Left renal pelvis (tissue), 4 donors: ENCODE measurements at regions not wholly inside any gene's neighbourhood (a gene's known extent, or its start where the extent isn't known, plus 50 kb on each side); places are given as distances from the start of the nearest gene placed in this dataset.

ENCODE experiments used
- DNase-seq, 4 donors: peaks; one replicate each; pipeline ENCODE4 v3.0.0-alpha.2; 2013; ENCODE audit warnings: low read depth in 4 of 4, low spot score in 3 of 4

GRCh38 chr2:11012131-11012693 lies 100.5 kb downstream of the KCNF1 start:
- no peak for DNase-seq

DNA sequence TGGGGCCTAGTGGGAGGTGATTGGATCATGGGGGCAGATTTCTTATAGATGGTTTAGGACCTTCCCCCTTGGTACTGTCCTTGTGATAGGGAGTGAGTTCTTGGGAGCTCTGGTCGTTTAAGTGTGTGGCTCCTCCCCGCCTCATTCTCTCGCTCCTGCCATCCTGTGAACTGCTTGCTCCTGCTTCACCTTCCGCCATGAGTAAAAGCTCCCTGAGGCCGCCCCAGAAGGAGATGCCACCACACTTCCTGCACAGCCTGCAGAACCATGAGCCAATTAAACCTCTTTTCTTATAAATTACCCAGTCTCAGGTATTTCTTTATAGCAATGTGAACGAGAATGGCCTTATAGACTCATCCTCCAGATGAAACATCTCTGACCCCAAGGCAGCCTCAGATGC lies 101.5 kb downstream of the KCNF1 start:
- no peak for DNase-seq

DNA sequence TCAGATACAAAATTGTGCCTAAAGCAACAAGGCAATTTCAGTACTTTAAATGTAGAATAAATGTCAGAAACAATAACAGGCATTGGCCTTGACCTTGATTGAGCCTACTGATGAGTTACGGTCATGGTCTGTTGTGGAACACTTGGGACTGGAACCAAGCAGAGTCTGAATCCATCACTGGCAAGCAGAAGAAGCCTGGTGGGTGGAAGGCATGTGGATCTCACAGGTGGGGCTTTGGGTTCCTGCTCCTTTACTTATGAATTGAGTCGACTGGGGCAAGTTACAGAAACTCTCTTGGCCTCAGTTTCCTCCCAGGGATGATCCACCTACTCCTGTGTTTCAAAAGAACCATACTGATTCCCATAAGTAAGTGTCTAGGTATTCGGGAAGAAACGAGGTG lies 102.3 kb downstream of the KCNF1 start:
- no peak for DNase-seq

DNA sequence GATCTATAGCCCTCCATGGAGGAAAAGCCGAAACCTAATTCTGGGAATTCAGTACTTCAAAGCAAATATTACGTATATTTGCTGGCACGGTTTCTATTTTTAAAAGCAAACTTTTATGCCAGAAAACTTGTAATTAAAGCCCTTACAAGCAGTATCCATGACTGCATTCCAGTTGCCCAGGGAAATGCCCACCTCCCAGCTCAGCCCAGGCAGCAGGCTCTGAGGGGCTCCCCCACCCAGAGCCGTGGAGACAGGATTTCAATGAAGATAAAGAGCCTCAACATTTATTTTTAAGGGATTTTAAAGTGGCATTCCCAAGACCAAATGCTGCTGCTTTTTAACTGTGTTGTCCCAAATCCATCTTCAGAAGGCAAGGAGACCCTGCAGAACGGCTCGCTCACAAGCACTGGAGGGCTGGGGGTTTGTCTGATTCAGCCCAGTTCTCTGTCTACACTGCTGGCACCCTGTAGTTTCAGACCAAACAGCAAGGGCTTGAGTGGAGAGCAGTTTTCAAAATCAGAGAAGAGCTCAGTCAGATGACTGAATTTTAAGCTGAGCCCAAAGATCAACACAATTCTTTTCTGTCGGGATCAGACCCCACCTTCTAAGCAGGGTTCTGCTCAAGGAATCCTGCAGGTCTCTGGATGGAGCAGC lies 105.1 kb downstream of the KCNF1 start:
- DNase-seq, result no peak

- no peak for DNase-seq
Measured at GRCh38 chr2:11017921-11018320, 106.2 kb downstream of the KCNF1 start.

GRCh38 chr2:11018651-11019185 lies 107.0 kb downstream of the KCNF1 start:
- no peak for DNase-seq

- DNase-seq, result no peak
Measured at GRCh38 chr2:11019614-11020013, 107.9 kb downstream of the KCNF1 start.

DNA sequence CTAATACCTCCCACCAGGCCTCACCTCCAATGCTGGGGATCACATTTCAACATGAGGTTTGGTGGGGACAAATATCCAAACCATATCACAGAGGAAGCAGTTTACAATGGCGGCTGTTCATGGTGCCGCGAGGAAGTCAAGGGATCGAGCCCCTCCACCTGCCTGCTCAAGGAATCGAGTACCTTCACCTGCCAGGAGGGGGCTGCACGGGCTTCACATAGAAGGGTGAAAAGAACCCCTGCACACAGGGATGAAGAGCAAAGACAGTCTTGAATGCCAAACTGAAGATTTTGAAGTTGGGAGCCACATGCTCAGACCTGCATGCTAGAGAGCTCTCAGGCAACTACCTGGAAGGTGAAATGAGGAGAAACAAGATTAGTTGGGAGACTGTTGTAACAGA lies 110.3 kb downstream of the KCNF1 start:
- no peak for DNase-seq

GRCh38 chr2:11022591-11023273 lies 111.0 kb downstream of the KCNF1 start:
- DNase-seq, result no peak

DNA sequence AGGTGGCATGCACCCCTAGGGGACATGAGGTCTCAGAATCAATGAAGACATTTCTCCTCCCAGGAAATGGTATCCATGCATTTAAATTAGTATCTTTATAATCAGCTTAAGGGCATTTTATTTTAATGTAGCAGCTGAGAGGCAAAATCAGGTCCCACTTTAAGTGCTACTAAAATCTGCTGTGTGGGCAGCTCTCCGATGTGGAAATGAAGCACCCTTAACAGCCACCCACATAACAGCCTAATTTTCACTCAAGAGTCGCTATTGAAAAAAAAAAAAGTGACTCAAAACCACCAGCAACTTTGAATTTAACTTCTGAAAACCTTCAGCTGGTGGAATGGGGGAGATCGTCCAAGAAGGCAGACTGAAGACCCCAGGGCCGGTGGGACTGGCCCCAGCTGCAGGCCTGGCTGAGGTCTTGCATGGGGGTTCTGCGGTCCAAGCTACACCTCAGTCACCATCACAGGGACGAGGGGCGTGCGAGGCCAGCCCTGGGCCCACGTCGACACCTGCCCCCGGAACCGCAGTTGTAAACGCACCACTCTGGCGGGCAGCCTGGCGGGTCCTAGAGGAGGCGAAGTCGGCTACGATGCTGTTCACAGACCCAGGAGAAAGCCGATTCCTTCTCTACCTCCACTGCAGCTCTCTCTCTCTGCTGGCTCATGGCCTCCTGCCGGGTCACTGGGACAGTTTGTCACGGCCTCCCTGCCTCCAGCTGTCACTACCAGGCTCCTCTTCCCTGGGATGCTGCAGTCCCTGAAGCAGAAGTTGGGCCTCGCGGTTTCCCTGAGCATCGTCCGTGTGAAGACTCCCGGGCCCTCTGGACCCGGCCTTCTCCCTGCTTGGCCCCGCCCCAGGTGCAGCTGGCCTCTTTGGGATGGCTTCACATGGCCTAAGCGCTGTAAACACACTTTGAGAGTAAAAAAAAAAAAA lies 111.9 kb downstream of the KCNF1 start:
- no peak for DNase-seq

- DNase-seq, result peak; percentile 6 to 27 (median 18)
Measured at GRCh38 chr2:11024259-11024645, 112.5 kb downstream of the KCNF1 start.

- no peak for DNase-seq
Measured at GRCh38 chr2:11024687-11025086, 113.0 kb downstream of the KCNF1 start.

GRCh38 chr2:11026286-11026921 lies 114.7 kb downstream of the KCNF1 start:
- DNase-seq, result no peak

- DNase-seq, result no peak
Measured at GRCh38 chr2:11027195-11027594, 115.5 kb downstream of the KCNF1 start.

DNA sequence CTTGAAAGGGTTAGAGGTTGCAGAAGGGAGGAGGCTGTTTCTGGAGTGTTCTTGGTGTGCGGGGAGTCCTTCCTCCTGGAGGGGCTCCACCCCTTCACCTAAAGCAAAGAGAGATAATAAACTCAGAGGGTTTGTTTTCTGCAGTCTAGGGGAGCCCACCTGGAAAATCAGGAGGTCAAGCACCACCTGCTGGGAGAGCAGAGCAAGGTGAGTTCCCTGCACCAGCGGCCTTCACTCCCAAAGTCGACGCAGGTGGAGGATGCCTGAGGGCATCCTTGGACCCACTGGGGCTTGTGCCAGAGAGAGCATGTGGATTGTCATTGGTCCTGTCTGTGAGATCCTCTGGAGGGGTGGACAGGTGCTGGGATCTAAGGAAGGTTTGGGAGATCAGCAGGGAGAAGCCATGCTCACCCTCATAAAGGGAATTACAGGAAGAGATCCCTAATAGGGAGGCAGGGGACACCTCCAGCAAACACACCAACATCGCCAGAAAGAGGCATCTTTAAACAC lies 116.7 kb downstream of the KCNF1 start:
- DNase-seq, result no peak

DNA sequence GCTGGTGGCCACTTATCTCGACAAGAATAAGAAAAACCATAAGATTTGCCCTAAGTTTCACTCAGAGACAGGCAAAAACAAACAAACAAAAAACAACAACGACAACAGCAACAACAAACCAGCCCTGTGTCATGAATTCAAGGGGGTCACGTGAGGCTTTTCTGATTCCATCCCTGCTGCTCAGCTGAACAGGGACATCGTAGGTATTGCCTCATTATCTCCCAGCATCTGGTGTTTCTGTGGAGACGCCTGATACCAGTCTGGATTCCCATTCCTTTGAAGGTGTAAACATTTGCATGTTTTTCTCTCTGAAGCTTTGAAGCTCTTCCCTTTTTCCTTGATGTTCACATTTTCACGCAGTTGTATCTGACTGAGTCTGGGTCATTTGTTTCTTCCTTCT lies 117.4 kb downstream of the KCNF1 start:
- no peak for DNase-seq

DNA sequence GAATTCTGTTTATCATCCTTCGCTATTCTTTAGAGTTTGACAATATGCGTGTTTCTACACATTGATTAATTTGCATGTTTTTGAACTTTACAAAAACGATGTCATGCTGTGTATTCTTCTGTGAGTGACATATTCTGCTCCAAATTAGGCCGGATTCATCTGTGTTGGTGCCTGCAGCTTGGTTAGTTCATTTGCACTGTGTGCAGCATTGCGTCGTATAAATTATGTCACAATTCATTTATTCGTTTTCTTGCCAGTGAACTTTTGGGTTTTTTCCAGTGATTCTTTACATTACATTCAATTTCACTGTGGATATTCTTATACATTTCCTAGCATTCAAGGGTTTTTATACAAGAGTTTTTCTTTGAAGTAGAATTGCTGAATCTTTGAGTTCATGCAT lies 118.3 kb downstream of the KCNF1 start:
- no peak for DNase-seq

DNA sequence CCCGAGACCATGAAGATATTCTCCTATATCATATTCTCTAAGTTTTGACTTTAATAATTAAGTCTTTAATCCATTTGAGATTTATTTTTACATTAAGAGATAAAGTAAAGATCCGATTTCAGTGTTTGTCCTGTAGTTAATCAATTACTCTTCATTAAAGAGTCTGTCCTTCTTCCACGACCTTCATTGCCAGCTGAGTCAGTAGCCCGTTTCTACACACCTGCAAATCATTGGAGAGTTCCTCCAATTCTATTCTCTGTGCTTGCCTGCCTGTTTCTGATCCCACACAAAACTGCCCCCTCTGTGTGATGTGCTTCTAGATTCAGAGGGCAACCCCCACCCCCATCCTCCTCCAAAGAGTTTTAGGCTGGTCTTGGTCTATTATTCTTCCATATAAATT lies 119.2 kb downstream of the KCNF1 start:
- no peak for DNase-seq

DNA sequence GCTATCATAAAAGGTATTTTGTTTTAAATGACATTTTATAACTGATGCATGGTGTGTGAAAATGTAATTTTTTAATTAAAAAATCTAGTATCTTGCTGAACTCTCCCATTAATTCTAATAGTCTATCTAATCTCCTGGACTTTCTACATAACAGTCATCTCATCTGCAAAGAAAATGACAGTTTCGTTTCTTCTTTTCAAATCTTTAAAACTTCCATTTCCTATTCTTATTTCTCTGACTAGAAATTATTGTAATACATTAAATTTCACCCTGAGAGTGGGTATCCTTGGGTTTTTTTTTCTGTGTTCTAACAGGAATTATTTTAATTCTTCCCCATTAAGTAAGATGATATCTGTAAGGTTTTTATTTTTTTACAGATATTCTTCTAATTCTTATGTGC lies 120.1 kb downstream of the KCNF1 start:
- DNase-seq, result no peak

DNA sequence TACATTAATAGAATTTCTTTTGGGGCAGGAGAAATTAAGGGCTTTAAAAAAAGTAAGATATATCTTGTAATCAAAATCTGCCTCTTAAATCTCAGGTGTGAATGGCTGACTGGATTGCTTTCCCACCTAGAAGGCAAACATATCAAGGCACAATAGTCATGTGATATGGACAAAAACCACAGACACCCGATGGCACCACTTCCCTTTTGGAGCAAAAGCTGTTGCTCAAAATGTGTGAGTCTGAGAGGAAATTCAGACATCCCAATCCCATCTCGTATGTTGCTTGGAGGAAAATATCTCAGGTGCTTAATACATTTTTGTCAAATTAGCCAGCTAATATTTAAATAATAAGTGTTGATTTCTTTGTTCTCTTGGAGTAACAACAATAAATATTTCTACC lies 120.7 kb downstream of the KCNF1 start:
- no peak for DNase-seq
